Mucosa of descending colon (tissue), 3 donors: ENCODE measurements at regions not wholly inside any gene's neighbourhood (a gene's known extent, or its start where the extent isn't known, plus 50 kb on each side); places are given as distances from the start of the nearest gene placed in this dataset.
"Not testable (repeated sequence)": the region's sequence is repeated elsewhere in the genome, so short reads cannot be mapped to it uniquely, and the experiment has no call there.

Experiments used
- ATAC-seq: fragments of 200-7000 bp; cut with Tn5 transposase; one replicate; pipeline ENCODE4 v1.9.1; 2020; ENCODE audit warnings: mild to moderate bottlenecking, moderate library complexity
- DNase-seq, 3 donors: peaks; one replicate each; pipeline ENCODE4 v3.0.0-alpha.2; 2020
- H3K36me3 ChIP-seq: fragments of 200-600 bp; one replicate; pipeline ENCODE4 v1.8.0; 2021; ENCODE audit warnings: low read depth, mild to moderate bottlenecking
- H3K4me1 ChIP-seq: fragments of 200-600 bp; one replicate; pipeline ENCODE4 v1.8.0; 2021; ENCODE audit warnings: low read depth, mild to moderate bottlenecking
- H3K4me3 ChIP-seq: fragments of 200-600 bp; one replicate; pipeline ENCODE4 v1.8.0; 2021; ENCODE audit warnings: mild to moderate bottlenecking
- H3K9me3 ChIP-seq: fragments of 200-600 bp; one replicate; pipeline ENCODE4 v1.8.0; 2021; ENCODE audit warnings: mild to moderate bottlenecking
- CTCF ChIP-seq: fragments of 200-600 bp; IDR thresholded peaks from one replicate; pipeline ENCODE4 v1.8.0; 2022; ENCODE audit warnings: antibody characterized with exemption, mild to moderate bottlenecking
- intact Hi-C, 2 donors: fragments of 100-400 bp; cut with DNase I in 1 of 2; cut with micrococcal nuclease in 1 of 2; formaldehyde crosslinking; loops; one replicate each; pipeline versions ENCODE4 v1.11.0 to v1.11.1; 2022; cut with DNase I, micrococcal nuclease
- donor health status: DM: no; HTN: no; CAD: no; lungs with moderate emphysema.
- donor health status: DM: no; HTN: no; CAD: no.
- donor health status: DM: no; HTN: yes; CAD: no.

- DNase-seq (no peak), ATAC-seq (no peak)
- intact Hi-C loops = no loop called here
- Histone ChIP-seq H3K4me3 (no peak overlapping the region), H3K36me3 (no peaks in the 10 kb centered on the region), H3K9me3 (no peaks in the 10 kb centered on the region), H3K4me1 (no peaks in the 10 kb centered on the region)
- no peak for TF ChIP-seq CTCF
Observed at GRCh38 chr5:50550267-50550666, 109.2 kb upstream of the EMB start.

- TF ChIP-seq CTCF = no peak
- Histone ChIP-seq H3K9me3 (no peaks in the 10 kb centered on the region), H3K4me3 (no peak overlapping the region), H3K4me1 (no peaks in the 10 kb centered on the region), H3K36me3 (no peaks in the 10 kb centered on the region)
- DNase-seq (no peak), ATAC-seq (no peak)
- intact Hi-C loops = no loop called here
Observed at GRCh38 chr5:50550993-50551392, 109.9 kb upstream of the EMB start.

DNA sequence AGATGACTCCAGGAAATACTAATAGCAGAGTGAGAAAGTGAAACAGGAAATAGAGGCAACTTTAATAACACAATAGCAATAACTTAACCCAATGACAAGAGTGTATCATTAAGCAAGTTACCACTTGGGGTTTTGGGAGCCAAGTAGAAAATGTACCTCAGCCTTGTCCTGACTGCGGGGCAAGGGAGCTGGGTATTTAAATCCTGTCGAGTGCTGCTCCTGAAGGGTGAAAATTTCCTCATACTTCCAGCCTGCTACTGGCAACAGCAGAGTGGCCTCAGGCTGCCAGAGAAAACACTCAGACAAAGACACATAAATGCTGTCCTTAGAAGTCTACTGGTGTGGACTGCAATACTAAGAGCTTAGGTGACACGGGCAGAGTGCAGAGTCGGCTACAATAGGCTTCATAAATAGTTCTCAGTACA is 112.5 kb upstream of the EMB start:
- TF ChIP-seq CTCF = no peak
- Histone ChIP-seq H3K4me1 (no peaks in the 10 kb centered on the region), H3K4me3 (no peak overlapping the region), H3K36me3 (no peaks in the 10 kb centered on the region), H3K9me3 (no peaks in the 10 kb centered on the region)
- no peak for DNase-seq
- intact Hi-C loops = no loop called here
- peak; percentile 45 for ATAC-seq

GRCh38 chr5:50558640-50559039 is 107.8 kb upstream of the PARP8 start:
- ATAC-seq, DNase-seq, intact Hi-C loops, H3K9me3 ChIP-seq, H3K4me3 ChIP-seq, H3K4me1 ChIP-seq, H3K36me3 ChIP-seq: not testable (repeated sequence)

DNA sequence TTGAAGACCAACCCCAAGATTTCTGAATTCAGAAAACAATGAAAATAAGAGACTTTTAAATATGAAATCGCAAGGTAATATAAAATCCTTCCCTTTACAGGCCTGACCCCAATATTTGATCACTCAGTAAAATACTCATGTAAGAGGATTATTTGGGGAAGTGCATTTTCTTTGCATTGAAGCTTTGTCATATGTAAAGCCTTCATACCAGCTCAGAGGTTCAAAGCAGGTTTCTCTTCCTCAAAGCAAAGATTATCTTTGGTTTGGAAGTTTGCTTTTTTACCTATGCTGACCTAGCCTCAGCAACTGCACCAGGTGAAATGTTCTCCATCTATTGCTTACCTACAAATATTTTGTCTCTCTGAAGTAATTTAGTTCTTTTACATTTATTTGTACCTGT is 106.5 kb upstream of the PARP8 start:
- no peak overlapping the region for H3K4me3 ChIP-seq
- intact Hi-C loops = no loop called here
- no peak for ATAC-seq
- no peak for TF ChIP-seq CTCF
- no peaks in the 10 kb centered on the region for H3K36me3 ChIP-seq
- H3K4me1 ChIP-seq = no peaks in the 10 kb centered on the region
- DNase-seq = no peak
- H3K9me3 ChIP-seq = no peaks in the 10 kb centered on the region

GRCh38 chr5:50562694-50563093 is 103.7 kb upstream of the PARP8 start:
- no peak for ATAC-seq
- Histone ChIP-seq H3K9me3 (no peaks in the 10 kb centered on the region), H3K4me1 (no peaks in the 10 kb centered on the region), H3K36me3 (no peaks in the 10 kb centered on the region), H3K4me3 (no peak overlapping the region)
- no peak for DNase-seq
- TF ChIP-seq CTCF = no peak
- intact Hi-C loops = no loop called here
